Amniotic stem cell (primary cell): ENCODE measurements at regions not wholly inside any gene's neighbourhood (a gene's known extent, or its start where the extent isn't known, plus 50 kb on each side); places are given as distances from the start of the nearest gene placed in this dataset.

Experiments
- DNase-seq: peaks from one replicate; lab custom pipeline; 2025; lab: John Stamatoyannopoulos, UW

DNA sequence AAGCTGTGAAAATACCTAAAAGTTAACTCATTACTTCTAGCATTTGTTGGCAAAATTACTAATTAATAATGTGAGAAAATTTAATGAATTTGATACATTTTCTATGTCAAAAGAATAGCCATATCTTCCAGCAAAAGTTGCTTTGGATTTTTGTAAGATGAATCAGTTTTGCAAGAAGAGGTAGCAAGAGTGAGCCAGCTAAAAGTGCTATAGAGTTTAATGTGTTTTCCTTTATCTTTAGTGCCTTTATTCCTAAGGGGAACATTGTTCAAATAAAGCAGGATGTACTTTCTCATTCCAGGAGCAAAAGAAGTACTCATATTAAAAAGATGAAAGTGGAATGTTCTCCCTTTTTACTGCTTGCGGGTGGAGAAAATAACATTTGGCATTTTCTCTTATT, 622.2 kb downstream of the ANXA1 start:
- no peak for DNase-seq

DNA sequence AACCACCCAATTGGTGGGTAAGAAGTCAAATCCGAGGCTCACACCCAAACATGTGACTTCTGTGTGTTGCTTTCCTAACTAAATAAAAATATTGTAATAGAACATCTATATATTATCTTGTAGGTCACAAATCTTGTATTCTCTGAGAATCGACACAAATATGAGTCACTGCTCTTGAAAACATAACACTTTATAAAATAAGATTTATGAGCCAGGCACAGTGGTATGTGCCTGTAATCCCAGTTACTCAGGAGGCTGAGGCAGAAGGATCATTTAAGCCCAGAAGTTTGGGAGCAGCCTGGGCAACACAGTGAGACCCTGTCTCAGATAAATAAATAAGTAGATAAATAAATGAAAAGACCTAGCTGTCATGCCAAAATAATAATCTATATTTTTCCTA, 624.1 kb downstream of the ANXA1 start:
- DNase-seq: no peak

DNA sequence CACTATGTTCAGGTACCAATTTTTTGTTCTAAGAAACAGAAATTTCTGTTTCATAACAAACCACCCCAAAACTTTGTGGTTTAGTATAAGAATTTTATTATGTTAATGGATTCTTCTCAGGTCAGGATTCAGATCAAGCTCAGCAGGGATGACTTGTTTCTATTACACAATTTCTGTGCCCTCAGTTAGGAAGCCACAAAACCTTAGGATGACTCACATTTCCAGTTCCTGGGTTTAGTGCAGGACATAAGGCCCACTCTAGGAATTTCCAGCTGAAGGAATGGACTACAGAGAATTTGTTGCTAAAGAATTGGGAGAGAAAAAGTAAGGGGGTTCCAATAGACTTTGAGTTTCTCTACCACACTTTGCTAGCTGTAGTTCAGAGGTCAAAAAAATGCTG, 629.3 kb downstream of the ANXA1 start:
- DNase-seq: peak; percentile 67

DNA sequence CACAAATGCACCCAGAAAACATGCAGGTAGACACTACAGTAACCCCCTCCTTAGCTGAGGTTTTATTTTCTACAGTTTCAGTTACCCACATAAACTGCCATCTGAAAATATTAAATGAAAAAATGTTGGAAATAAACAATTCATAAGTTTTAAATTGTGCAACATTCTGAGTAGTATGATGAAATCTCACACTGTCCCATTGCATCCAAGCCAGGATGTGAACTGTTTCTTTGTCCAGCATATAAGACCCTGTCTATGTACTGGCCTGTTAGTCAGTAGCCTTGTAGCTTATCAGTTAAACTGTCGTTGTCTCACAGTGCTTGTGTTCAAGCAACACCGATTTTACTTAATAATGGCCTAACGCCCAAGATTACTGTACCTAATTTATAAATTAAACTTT, 630.5 kb downstream of the ANXA1 start:
- no peak for DNase-seq

DNA sequence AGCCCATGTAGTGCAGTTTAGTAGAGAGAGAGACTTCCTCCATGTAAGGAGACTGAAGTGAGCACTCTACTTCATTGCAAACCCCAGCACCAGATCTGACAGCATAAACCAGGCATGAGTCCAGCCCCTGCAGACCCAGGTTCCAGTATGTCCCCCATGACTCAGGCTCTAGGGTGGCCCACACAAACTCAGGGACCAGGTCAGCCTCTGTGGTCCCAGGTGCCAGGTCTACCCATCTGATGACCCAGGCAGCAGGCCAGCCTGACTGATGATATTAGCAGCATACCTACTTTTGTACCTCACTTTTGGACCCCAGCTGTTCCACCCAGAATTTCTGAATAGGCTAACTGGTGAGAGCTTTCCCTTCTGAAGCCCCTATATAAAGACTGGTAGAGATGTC, 647.8 kb downstream of the ANXA1 start:
- DNase-seq: no peak

DNA sequence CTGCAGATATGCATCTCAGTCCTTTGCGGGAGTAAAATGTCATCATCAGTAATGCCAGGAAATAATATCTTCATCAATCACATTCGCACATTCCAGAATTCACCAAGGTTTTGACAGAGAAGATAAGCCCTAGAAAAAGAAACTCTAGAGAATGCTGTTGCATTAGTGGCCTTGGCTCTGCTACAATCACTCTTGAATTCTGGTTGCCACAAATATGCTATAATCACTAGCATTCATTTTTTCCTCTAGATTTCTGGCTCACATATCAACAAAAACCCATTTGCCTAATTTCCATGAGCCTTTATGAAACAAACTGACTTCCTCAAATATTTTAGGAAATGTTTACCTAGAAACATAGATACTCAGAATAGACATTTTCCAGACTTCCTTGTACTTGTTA, 653.4 kb downstream of the ANXA1 start:
- no peak for DNase-seq

DNA sequence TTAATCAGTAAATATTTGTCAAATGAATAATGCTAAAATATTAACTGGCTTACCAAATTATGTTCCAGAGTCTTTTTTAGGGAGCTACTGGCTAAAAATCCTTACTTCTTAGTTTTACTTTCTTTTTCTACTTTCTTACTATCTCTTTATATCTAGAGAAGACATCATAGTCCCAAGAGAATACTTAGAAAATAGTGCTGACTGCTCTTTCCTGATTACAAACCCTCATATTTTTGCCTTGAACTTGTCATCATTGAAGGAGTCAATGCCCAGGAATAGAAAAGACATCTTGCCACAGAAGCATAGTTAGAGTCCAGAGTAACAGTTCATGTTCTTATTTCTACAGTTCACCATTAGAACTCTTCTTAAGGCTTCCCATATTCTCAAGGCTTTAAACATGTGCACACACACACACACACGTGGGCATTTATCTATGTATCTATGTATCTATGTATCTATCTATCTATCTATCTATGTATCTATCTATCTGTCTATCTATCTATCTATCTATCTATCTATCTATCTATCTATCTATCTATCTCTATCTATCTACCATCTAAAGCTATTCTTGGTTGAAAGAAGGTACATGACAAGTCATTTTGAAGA, 654.3 kb downstream of the ANXA1 start:
- DNase-seq: no peak

DNA sequence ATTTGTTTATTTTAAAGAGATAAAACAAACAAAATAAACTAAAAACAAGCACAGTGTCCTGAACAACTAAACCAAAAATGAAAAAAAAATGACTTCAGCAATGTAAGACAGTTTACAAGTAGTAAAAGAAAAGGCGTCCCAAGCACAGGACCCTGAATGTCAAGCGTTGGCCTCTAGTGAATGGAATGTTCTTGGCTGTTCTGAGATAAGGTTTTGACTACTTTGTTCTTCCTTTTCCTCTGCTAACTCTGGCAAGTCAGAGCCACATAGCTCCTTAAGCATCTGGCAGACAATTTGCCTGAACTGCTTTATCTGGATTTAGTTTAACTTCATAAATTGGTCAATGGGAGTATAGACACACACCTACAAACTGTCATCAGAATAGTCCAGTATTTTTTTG, 655.2 kb downstream of the ANXA1 start:
- no peak for DNase-seq

DNA sequence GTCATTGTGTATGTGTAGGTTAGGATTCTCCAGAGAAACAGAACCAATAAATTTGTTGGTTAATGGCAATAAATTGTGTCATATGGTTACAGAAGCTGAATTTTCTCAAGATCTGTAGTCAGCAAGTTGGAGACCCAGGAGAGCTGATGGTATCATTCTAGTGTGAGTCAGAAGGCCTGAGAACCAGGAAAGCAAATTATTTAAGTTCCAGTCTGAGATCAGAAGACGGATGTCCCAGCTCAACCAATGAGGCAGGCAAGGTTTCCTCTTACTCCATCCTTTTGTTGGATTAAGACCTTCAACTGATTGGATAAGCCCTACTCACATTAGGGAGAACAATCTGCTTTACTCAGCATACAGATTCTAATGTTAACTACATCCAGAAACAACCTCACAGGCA, 656.3 kb downstream of the ANXA1 start:
- DNase-seq: no peak

DNA sequence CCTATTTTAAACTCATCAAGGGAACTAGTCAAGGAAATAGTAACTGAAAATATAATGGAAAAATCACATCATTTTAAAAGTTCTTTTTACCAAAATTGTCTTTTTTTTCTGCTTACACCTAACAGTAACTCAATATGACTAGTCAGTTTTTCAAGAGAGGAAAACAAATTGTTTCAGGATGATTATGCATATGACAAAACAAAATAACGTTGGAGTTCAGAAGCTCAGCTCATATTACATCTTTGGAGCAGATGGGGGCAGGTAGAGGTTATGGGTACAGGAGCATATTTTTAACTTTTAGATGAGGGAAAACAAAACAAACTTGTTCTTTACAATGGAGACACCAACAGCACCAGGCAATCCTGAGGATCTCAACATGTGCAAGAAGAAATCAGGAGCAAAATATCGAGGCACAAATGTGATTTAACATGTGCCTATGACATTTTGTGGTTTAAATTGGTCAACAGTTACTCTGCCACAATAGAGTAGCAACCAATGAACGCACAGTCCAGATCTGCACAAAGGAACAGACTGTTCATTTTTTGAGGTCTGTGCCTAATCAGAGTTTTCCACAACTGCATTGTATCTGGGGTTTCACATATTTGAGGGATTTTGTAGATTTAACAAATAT, 659.0 kb downstream of the ANXA1 start:
- DNase-seq: no peak

DNA sequence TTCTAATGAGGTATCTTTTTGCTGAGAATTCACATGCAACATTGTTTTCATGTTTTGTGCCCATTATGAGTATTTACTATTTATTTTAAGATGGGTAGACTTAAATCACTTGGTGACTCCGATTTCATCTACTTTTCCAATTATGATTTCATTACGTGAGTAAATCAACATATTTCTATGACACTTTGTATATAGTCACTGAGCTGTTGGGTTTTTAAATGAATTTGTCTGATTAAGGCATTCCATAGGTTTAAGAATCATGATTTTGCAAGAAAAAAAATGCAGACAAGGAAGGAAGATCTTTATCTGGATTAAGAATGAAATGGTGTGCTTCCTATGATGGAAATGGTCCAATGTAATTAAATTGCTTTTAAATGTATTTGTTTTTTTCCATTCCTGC, 661.9 kb downstream of the ANXA1 start:
- DNase-seq: no peak

DNA sequence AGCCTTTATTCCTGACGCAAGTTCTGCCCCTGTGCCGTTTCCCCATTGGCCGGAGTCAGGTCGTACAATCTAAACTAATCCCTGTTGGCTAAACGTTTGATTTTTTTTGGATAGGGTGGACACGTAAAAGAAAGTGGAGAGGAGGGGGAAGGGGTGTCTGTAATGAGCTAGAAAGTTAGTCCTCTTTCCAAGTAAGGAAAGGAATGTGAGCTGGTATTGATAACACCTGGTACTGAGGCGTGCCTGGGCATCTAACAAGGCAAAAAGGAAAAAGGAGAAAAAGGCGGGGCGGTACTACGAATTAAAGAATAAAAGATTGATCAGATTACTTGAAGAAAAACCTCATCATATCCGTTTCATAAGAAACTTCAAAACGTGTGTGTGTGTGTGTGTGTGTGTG, 665.2 kb downstream of the ANXA1 start:
- DNase-seq: no peak

DNA sequence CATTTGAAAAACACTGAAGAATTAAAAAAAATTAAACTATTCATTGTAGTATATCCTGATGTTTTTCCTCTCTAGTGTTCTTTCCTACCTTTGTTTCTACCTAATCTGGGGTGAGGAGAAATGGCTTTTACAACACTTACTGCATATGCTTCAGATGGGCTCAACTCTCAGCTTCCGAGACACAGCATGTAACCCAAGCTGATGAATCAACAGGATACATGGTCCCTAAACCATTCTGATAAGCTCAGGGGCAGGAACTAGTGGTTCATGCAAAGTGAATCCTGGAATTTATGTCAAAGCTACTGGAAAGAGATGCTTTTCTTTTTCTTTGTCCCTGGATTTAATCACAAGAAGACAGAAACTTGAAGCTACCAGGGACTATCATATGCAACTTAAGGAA, 672.5 kb upstream of the RORB start:
- no peak for DNase-seq

DNA sequence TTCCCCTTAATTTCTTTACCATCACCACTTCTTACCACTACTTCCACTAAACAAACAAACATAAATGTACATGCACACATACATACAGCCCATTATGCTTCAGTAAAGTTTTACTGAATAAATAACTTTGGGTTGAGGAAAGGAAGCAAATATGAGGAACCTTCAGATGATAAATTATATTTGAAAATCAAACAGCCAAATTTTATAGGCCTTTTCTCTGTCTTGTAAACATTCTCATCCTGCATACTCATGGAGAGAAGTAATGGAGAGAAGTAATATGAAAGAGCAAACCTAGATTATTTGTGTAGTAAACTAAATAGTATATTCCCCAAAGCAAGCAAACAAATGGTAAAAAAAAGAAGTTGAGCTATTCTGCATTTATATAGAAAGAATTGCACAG, 658.3 kb upstream of the RORB start:
- no peak for DNase-seq

DNA sequence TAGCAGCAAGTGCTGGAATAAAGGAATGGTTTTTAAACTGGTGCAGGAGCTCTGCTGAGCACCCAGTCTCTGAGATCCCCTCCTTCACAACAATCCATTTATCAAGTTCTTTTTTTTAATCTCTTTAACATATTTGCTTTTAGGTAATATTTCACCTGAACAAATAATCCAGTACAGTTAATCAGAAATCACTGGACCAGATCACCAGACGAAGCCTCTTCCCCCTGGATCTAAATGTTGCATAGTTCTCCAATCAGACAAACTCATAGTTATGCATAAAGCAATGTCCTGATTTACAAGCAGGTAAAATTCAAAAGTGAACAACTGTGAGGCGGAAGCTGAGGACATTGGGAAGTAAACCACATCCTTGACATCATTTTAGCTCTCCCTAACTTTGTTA, 657.7 kb upstream of the RORB start:
- no peak for DNase-seq

DNA sequence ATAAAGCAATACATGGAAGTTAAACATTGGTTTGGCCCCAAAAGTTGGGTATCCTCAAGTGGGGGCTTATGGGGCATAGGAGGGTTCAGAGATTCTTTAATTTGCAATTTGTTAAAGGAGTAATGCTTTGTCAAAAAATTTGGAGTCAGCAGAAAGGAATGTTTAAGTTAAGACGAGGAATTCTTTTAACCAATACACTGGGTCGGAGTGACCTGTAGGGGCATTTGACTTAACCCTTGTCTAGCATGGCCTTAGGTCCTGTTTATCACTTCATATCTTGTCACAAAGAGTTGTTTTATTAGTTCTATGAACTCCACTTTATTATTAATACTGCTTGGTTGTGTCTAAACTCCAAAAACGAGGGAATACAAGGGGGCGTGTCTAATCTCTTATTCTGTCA, 656.1 kb upstream of the RORB start:
- DNase-seq: no peak

DNA sequence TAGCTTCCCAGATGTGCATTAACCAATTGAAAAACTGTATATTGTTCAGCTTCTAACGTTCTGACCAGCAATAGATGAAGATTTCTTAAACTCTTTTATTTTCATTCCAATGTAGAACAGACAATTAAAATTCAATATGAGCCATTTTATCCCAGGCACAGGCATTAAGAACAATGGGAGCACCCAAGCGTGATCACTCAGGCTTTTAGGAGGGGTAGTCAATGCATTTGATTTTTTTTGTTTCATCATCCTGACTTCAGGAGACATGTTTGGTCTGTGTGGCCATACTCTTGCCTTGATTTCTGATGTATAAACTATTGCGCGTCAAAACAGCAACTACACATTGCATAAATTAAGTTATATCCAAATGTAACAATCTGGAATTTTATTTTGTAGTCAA, 653.0 kb upstream of the RORB start:
- no peak for DNase-seq

DNA sequence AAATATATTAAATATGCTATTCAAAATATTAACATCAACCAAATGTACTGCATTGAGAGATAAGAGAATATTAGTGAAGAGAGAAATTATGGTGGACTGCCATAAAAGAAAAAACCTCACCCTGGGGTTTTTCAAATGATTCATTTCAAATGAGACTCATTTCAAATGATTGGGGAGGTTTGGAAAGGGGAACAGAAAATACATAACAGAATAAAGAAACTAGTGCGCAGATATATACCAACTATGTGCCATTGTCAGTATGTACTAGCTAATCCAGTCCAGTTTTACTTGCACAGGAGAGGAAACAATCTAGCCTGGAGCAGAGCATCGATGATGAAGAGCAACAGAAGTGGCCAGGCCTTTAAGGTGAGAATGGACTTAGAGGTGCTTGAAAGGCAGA, 651.6 kb upstream of the RORB start:
- no peak for DNase-seq

DNA sequence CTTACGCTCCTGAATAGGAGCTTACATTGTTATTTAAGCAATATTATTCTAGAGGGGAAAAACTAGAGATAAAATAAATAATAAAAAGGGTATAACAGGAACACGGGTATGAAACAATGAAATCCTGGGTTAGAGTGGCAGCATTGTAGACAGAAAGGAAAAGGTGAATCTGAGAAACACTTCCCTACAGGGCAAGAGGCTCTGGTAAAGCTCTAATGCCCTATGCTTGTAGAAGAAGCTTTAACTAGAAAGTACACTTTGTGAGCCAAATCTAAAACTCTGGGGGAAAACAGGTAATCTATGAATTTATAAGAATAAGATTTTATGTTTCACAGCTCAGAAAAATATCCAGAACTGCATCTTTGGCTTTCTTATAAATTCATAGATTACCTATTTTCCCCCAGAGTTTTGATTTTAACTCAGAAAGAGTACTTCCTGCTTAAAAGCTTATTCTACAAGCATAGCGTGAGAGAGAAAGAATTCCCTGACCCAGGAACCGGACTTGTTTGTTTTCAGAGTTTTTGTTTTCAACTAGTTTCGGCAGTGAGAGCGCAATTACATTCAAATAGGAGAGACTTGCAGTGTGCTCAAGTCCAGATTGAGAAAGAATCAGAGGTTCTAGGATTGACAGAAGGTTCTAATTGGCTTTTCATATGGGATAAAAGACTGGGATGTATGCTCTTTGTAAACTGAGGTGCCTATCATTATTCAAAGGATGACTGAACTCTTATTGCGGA, 651.0 kb upstream of the RORB start:
- DNase-seq: no peak

DNA sequence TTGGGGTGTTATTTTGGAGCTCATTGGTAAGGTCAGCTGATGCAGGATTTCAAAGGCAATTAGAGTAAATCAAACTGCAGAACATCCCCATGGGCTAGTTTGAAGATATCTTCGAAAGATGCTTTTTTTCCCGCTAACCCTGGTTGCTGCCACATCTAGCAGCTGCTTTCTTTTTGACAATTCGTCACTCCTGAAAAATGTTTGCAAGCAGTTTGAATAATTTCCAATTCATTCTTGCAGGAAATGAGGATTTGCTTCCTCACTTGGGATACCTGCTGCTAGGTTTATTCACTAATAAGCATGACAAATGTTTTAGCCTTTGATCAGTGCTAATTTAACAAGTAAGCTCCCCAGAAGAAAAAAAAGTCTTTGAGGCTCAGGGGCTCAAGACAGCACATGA, 649.6 kb upstream of the RORB start:
- DNase-seq: no peak

DNA sequence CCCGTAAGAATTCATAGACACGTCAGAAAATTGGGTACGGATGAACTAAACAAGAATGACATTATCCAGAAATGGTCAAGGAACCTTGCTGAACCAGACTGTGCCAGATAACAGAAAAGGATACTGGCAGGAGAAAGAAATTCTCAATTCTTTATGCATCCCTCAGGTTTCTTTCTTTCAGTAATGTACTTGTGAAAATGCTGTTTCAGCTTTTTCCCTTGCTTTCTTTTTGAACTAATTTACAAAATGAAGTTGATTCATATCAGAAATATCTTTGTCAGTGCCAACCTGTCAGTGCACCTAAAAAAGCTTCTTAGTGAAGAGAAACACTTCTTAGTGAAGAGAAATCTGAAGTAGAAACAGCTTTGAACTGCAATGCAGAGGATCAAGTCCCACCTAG, 643.6 kb upstream of the RORB start:
- DNase-seq: no peak

DNA sequence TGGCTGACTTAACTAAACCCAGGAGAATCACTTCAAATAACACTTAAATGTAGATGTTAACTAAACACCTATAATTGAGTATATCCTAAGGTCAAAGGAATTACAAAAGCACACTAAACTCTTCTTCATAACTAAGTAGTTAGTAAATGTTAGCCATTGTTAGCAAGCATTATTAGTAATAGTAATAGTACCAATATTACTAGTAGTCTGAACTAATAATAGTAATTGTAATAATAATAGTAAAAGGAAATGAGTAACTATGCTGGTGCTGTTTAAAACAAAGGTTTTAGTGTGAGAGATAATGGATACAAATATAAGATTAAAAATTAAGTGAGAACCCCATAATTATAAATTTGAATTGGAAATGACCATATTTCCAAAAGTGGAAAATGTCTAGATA, 641.9 kb upstream of the RORB start:
- DNase-seq: no peak

DNA sequence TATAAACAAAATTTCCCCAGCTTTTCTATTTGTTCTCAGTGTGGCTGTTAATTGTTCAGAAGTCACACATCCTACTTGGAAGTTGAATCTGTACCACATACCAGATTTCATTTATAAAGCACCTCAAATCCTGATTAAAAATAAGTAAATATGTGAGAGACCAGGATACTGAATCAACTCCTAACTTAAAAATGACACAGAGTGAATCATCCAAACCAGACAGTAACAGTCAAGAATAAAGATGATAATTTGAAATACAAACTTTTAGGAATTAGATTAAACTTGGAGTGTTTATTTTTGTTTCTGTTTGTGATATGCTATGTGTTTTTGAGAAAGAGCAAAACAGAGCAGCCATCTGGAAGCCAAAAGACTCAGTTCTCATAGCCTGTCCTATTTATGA, 633.2 kb upstream of the RORB start:
- DNase-seq: no peak

DNA sequence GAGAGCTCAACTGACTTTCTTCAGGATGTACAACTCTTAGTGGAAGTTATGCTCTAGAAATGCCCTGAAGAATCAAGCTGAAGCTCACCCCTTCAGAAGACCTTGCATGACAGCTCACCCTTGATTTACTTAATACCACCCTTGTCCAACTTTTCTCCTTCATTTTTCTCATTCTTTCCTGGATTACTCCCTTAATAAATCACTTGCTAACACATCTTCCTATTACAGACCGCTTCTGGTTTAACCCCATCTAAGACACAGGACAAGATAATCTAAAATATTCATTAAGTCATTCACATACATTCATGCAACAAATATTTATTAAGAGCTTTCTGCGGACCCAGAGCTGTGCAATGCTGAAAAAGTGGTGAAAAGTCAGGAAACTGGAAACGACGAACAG, 630.7 kb upstream of the RORB start:
- no peak for DNase-seq
